ENCODE measurements at regions not wholly inside any gene's neighbourhood (a gene's known extent, or its start where the extent isn't known, plus 50 kb on each side); places are given as distances from the start of the nearest gene placed in this dataset.

GRCh38 chr10:3350617-3351258, 178.2 kb upstream of the PITRM1 start:
- H3K36me3 ChIP-seq = no peaks in the 10 kb centered on the region
- intact Hi-C loops (cut with DNase I; ENCODE audit: low total_unique reads) = no loop called here

GRCh38 chr10:3350205-3350604, 177.6 kb upstream of the PITRM1 start:
- H3K27me3 ChIP-seq = no peaks in the 10 kb centered on the region
- no peak for TF ChIP-seq CTCF (IDR thresholded peaks at IDR 0.05)
- TF ChIP-seq POLR2A (IDR thresholded peaks at IDR 0.05) = no peak
- H3K4me3 ChIP-seq = no peak overlapping the region
- H3K36me3 ChIP-seq = no peaks in the 10 kb centered on the region
- no peaks in the 10 kb centered on the region for H3K9me3 ChIP-seq
- no peak for DNase-seq
- intact Hi-C loops (cut with DNase I; ENCODE audit: low total_unique reads) = no loop called here
- no peak overlapping the region for H3K27ac ChIP-seq
- no peaks in the 10 kb centered on the region for H3K4me1 ChIP-seq

More at GRCh38 chr10:3350617-3351258, 178.2 kb upstream of the PITRM1 start:
- Histone ChIP-seq H3K4me3 (no peak overlapping the region), H3K27me3 (no peaks in the 10 kb centered on the region), H3K4me1 (no peaks in the 10 kb centered on the region), H3K27ac (no peak overlapping the region), H3K9me3 (no peaks in the 10 kb centered on the region)
- TF ChIP-seq POLR2A (IDR thresholded peaks at IDR 0.05) = no peak
- no peak for TF ChIP-seq CTCF (IDR thresholded peaks at IDR 0.05)
- DNase-seq = no peak

- Histone ChIP-seq H3K27me3 (no peaks in the 10 kb centered on the region), H3K36me3 (no peaks in the 10 kb centered on the region), H3K9me3 (no peaks in the 10 kb centered on the region), H3K4me3 (no peak overlapping the region), H3K4me1 (no peaks in the 10 kb centered on the region), H3K27ac (no peak overlapping the region)
- intact Hi-C loops (cut with DNase I; ENCODE audit: low total_unique reads) = no loop called here
- no peak for DNase-seq
- TF ChIP-seq CTCF (IDR thresholded peaks at IDR 0.05) (no peak), POLR2A (IDR thresholded peaks at IDR 0.05) (no peak)
Measured at GRCh38 chr10:3348564-3348963, 176.0 kb upstream of the PITRM1 start.

GRCh38 chr10:3347413-3348182, 175.0 kb upstream of the PITRM1 start:
- Histone ChIP-seq H3K4me1 (no peaks in the 10 kb centered on the region), H3K36me3 (no peaks in the 10 kb centered on the region), H3K27ac (no peak overlapping the region), H3K4me3 (no peak overlapping the region), H3K9me3 (no peaks in the 10 kb centered on the region), H3K27me3 (no peaks in the 10 kb centered on the region)
- TF ChIP-seq POLR2A (IDR thresholded peaks at IDR 0.05) (no peak), CTCF (IDR thresholded peaks at IDR 0.05) (no peak)
- no peak for DNase-seq
- intact Hi-C loops (cut with DNase I; ENCODE audit: low total_unique reads) = no loop called here

GRCh38 chr10:3346851-3347250, 174.3 kb upstream of the PITRM1 start:
- intact Hi-C loops (cut with DNase I; ENCODE audit: low total_unique reads) = no loop called here
- H3K4me3 ChIP-seq = no peak overlapping the region
- no peak for DNase-seq
- H3K27ac ChIP-seq = no peak overlapping the region
- no peaks in the 10 kb centered on the region for H3K9me3 ChIP-seq
- H3K4me1 ChIP-seq = no peaks in the 10 kb centered on the region
- TF ChIP-seq POLR2A (IDR thresholded peaks at IDR 0.05) (no peak), CTCF (IDR thresholded peaks at IDR 0.05) (no peak)
- H3K36me3 ChIP-seq = no peaks in the 10 kb centered on the region
- H3K27me3 ChIP-seq = no peaks in the 10 kb centered on the region
